ENCODE measurements at regions not wholly inside any gene's neighbourhood (a gene's known extent, or its start where the extent isn't known, plus 50 kb on each side); places are given as distances from the start of the nearest gene placed in this dataset.

GRCh38 chr12:5377997-5378592 lies 53.8 kb upstream of the NTF3 start:
- Histone ChIP-seq H3K4me1 (ENCODE audit: insufficient read depth) (no peaks in the 10 kb centered on the region), H3K27me3 (ENCODE audit: insufficient read depth) (no peaks in the 10 kb centered on the region), H3K9me2 (ENCODE audit: insufficient read depth) (0 out of 2 replicates have a peak, but pooled peaks cover 2% of the 10 kb centered on the region), H2AFZ (no peak overlapping the region), H3K4me3 (no peak overlapping the region), H3K27ac (ENCODE audit: low read depth) (no peak overlapping the region), H3K4me2 (no peak overlapping the region), H3K36me3 (ENCODE audit: insufficient read depth) (no peaks in the 10 kb centered on the region), H4K20me1 (replicated peaks; ENCODE audit: insufficient read depth) (no peaks in the 10 kb centered on the region), H3K79me2 (replicated peaks; ENCODE audit: insufficient read depth) (no peaks in the 10 kb centered on the region), H3F3A (replicated peaks; ENCODE audit: low read depth) (no peaks in the 10 kb centered on the region)
- Mint-ChIP-seq H3K27me3 (ENCODE audit: insufficient read depth, low read depth, poor library complexity) (no peaks in the 10 kb centered on the region), H3K9me3 (no peaks in the 10 kb centered on the region), H3K27ac (no peak overlapping the region), H3K36me3 (ENCODE audit: low read depth) (no peaks in the 10 kb centered on the region), H3K4me1 (no peaks in the 10 kb centered on the region; the same call in 2 of the 3 replicates), H3K4me3 (no peak overlapping the region)
- no peak for ATAC-seq
- TF ChIP-seq ZNF114 (CRISPR knock-in tag; IDR thresholded peaks at IDR 0.05) (no peak), ZNF462 (CRISPR knock-in tag; IDR thresholded peaks at IDR 0.05) (no peak), EZH2 (IDR thresholded peaks at IDR 0.05; ENCODE audit: low read depth, unreplicated experiment) (no peak), POLR2AphosphoS5 (IDR thresholded peaks at IDR 0.05; ENCODE audit: low read depth) (no peak), REST (IDR thresholded peaks at IDR 0.05; ENCODE audit: unreplicated experiment) (no peak), STAT1 (IDR thresholded peaks at IDR 0.05; ENCODE audit: unreplicated experiment) (no peak), CTCF (conservative IDR thresholded peaks at IDR 0.05; ENCODE audit: low read depth in 2 of 2) (no peak), ZNF331 (CRISPR knock-in tag; IDR thresholded peaks at IDR 0.05; ENCODE audit: low read depth) (no peak), JUNB (IDR thresholded peaks at IDR 0.05; ENCODE audit: unreplicated experiment) (no peak), ETS1 (IDR thresholded peaks at IDR 0.05) (no peak), EZH2phosphoT487 (IDR thresholded peaks at IDR 0.05; ENCODE audit: unreplicated experiment) (no peak), NANOG (IDR thresholded peaks at IDR 0.05; ENCODE audit: borderline replicate concordance) (no peak), CREB1 (CRISPR knock-in tag; IDR thresholded peaks at IDR 0.05; ENCODE audit: low read depth) (no peak)
- no peak for DNase-seq (ENCODE audit: low spot score)
